ENCODE measurements at regions not wholly inside any gene's neighbourhood (a gene's known extent, or its start where the extent isn't known, plus 50 kb on each side); places are given as distances from the start of the nearest gene placed in this dataset.

DNA sequence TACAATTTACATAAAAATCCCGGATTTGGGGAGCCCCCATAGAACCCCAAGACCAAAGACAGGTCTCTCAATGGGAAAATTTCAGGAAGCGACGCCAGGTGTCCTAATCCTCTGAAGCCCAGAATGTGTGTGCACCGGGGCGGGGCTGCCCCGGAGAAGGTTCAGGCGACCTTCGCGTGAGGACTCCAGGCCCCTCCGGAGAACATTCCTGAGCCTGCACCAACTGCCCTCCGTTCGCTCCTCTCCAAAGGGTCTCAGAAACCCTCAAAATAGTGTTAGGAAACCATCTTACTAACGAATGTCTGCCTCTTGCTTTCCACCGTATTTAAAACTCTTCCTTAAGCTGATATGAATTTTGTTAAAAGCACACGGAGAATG lies 78.5 kb upstream of the INSIG1 start:
- TF ChIP-seq CTCF (optimal IDR thresholded peaks at IDR 0.05 in 1 of 3, IDR thresholded peaks at IDR 0.05 in 1 of 3, conservative IDR thresholded peaks at IDR 0.05 in 1 of 3; ENCODE audit: extremely low read depth in 1 of 3, insufficient read depth in 2 of 3, low read length in 3 of 3) (no peak), EZH2 (IDR thresholded peaks at IDR 0.05; ENCODE audit: low read length) (no peak)

Measured in keratinocyte (primary cell).